WTC11 (cell line): ENCODE measurements at regions not wholly inside any gene's neighbourhood (a gene's known extent, or its start where the extent isn't known, plus 50 kb on each side); places are given as distances from the start of the nearest gene placed in this dataset.

Experiments
- ATAC-seq: fragments of 200-7000 bp; cut with Tn5 transposase; 2 replicates; pipeline ENCODE4 v1.10.0; 2021; ENCODE audit warnings: mild to moderate bottlenecking, moderate library complexity
- CTCF ChIA-PET: fragments of 300-600 bp; sonication (Branson Sonifier 250); formaldehyde crosslinking; loops from one replicate; lab custom pipeline; 2021; ENCODE audit warnings: antibody characterized with exemption; lab: Charles Lee
- POLR2A ChIA-PET: fragments of 350-600 bp; sonication (Branson Sonifier 250); formaldehyde crosslinking; loops from one replicate; lab custom pipeline; 2021; ENCODE audit warnings: antibody characterized with exemption; lab: Charles Lee
- DNase-seq: peaks from one replicate; pipeline ENCODE4 v3.0.0; 2021; ENCODE audit warnings: low spot score
- H3K27ac Mint-ChIP-seq: 2 replicates; pipeline ENCODE4 v1.8.0; 2021; ENCODE audit warnings: mixed read lengths
- H3K27me3 Mint-ChIP-seq: 2 replicates; pipeline ENCODE4 v1.8.0; 2021; ENCODE audit warnings: low read depth, mild to moderate bottlenecking, moderate library complexity, mixed read lengths
- H3K36me3 Mint-ChIP-seq: 2 replicates; pipeline ENCODE4 v1.8.0; 2021; ENCODE audit warnings: mixed read lengths
- H3K4me1 Mint-ChIP-seq: 2 replicates; pipeline ENCODE4 v1.8.0; 2022; ENCODE audit warnings: mixed read lengths
- H3K4me3 Mint-ChIP-seq: 2 replicates; pipeline ENCODE4 v1.8.0; 2021; ENCODE audit warnings: mild to moderate bottlenecking, moderate library complexity, mixed read lengths
- H3K9me3 Mint-ChIP-seq: 2 replicates; pipeline ENCODE4 v1.8.0; 2021; ENCODE audit warnings: mixed read lengths
- CBFB ChIP-seq: sonication (generic); formaldehyde crosslinking; IDR thresholded peaks from 2 replicates; pipeline ENCODE4 v1.8.1; 2022; ENCODE audit warnings: mild to moderate bottlenecking, low read depth, missing genetic modification reagents
- CREB1 ChIP-seq: sonication (generic); formaldehyde crosslinking; IDR thresholded peaks from 2 replicates; pipeline ENCODE4 v1.8.0; 2023; ENCODE audit warnings: mild to moderate bottlenecking, missing genetic modification reagents
- GABPB1 ChIP-seq: sonication (generic); formaldehyde crosslinking; IDR thresholded peaks from 2 replicates; pipeline ENCODE4 v1.8.1; 2023; ENCODE audit warnings: mild to moderate bottlenecking, missing genetic modification reagents
- GTF2I ChIP-seq: fragments of 250-450 bp; sonication (Bioruptor Pico); conservative IDR thresholded peaks from 2 replicates; pipeline ENCODE4 v1.4.0; 2021; ENCODE audit warnings: mild to moderate bottlenecking
- HMGA2 ChIP-seq: fragments of 250-450 bp; sonication (Bioruptor Pico); IDR thresholded peaks from 2 replicates; pipeline ENCODE4 v1.4.0; 2021; ENCODE audit warnings: mild to moderate bottlenecking, moderate library complexity
- JAZF1 ChIP-seq: fragments of 250-450 bp; sonication (Bioruptor Pico); IDR thresholded peaks from 2 replicates; pipeline ENCODE4 v1.9.0; 2021; ENCODE audit warnings: moderate library complexity, mild to moderate bottlenecking, inconsistent platforms
- MYBL2 ChIP-seq: sonication (generic); formaldehyde crosslinking; IDR thresholded peaks from 2 replicates; pipeline ENCODE4 v1.8.1; 2023; ENCODE audit warnings: mild to moderate bottlenecking, moderate library complexity, missing genetic modification reagents
- NR1H2 ChIP-seq: sonication (generic); formaldehyde crosslinking; IDR thresholded peaks from 2 replicates; pipeline ENCODE4 v1.9.0; 2021; ENCODE audit warnings: mild to moderate bottlenecking, moderate library complexity, missing genetic modification reagents
- OVOL2 ChIP-seq: fragments of 250-450 bp; sonication (Bioruptor Pico); IDR thresholded peaks from 2 replicates; pipeline ENCODE4 v1.9.0; 2021; ENCODE audit warnings: mild to moderate bottlenecking, borderline replicate concordance
- RELA ChIP-seq: sonication (generic); formaldehyde crosslinking; IDR thresholded peaks from 2 replicates; pipeline ENCODE4 v1.8.1; 2022; ENCODE audit warnings: missing genetic modification reagents, mild to moderate bottlenecking, borderline replicate concordance
- SMAD3 ChIP-seq: sonication (generic); formaldehyde crosslinking; IDR thresholded peaks from 2 replicates; pipeline ENCODE4 v1.8.0; 2022; ENCODE audit warnings: missing genetic modification reagents, mild to moderate bottlenecking, borderline replicate concordance
- TEAD4 ChIP-seq: sonication (generic); formaldehyde crosslinking; IDR thresholded peaks from 2 replicates; pipeline ENCODE4 v1.8.0; 2022; ENCODE audit warnings: mild to moderate bottlenecking, missing genetic modification reagents
- USF1 ChIP-seq: sonication (generic); formaldehyde crosslinking; IDR thresholded peaks from 2 replicates; pipeline ENCODE4 v1.8.0; 2022; ENCODE audit warnings: mild to moderate bottlenecking, missing genetic modification reagents
- ZNF138 ChIP-seq: sonication (generic); formaldehyde crosslinking; conservative IDR thresholded peaks from 2 replicates; pipeline ENCODE4 v1.8.1; 2022; ENCODE audit warnings: mild to moderate bottlenecking, moderate library complexity, missing genetic modification reagents
- ZNF219 ChIP-seq: sonication (generic); formaldehyde crosslinking; IDR thresholded peaks from 2 replicates; pipeline ENCODE4 v1.8.0; 2023; ENCODE audit warnings: missing genetic modification reagents, mild to moderate bottlenecking, borderline replicate concordance
- ZNF416 ChIP-seq: fragments of 250-450 bp; sonication (Bioruptor Pico); IDR thresholded peaks from 2 replicates; pipeline ENCODE4 v1.9.0; 2021; ENCODE audit warnings: mild to moderate bottlenecking, inconsistent platforms
- ZNF671 ChIP-seq: fragments of 250-450 bp; sonication (Bioruptor Pico); IDR thresholded peaks from 2 replicates; pipeline ENCODE4 v1.8.0; 2021; ENCODE audit warnings: mild to moderate bottlenecking
- TF ChIP-seq, protein P1 (sequence below): sonication (generic); formaldehyde crosslinking; IDR thresholded peaks from 2 replicates; pipeline ENCODE4 v1.8.0; 2023; ENCODE audit warnings: missing genetic modification reagents, mild to moderate bottlenecking, borderline replicate concordance
- TF ChIP-seq, protein P2 (sequence below): sonication (generic); formaldehyde crosslinking; IDR thresholded peaks from 2 replicates; pipeline ENCODE4 v1.8.1; 2023; ENCODE audit warnings: mild to moderate bottlenecking, missing genetic modification reagents, moderate library complexity
- TF ChIP-seq, protein P3 (sequence below): fragments of 250-450 bp; sonication (Bioruptor Pico); conservative IDR thresholded peaks from 2 replicates; pipeline ENCODE4 v1.9.0; 2021; ENCODE audit warnings: mild to moderate bottlenecking
- TF ChIP-seq, protein P4 (sequence below): sonication (generic); formaldehyde crosslinking; IDR thresholded peaks from 2 replicates; pipeline ENCODE4 v1.8.1; 2022; ENCODE audit warnings: mild to moderate bottlenecking, moderate library complexity, missing genetic modification reagents

GRCh38 chr7:112668561-112668960, 121.6 kb downstream of the TMEM168 start (continued):
- TF ChIP-seq USF1 (CRISPR knock-in tag), result no peak
- TF ChIP-seq ZNF219 (CRISPR knock-in tag), result no peak
- no peak for TF ChIP-seq ZNF671 (CRISPR knock-in tag)
- TF ChIP-seq CBFB (CRISPR knock-in tag), result no peak
- no peak for TF ChIP-seq ZNF416 (CRISPR knock-in tag)
- TF ChIP-seq, all 79 proteins: peak for 0

- no peak for ATAC-seq
- CTCF ChIA-PET, result no interaction called here
- DNase-seq, result no peak
- H3K4me3 Mint-ChIP-seq, result no peak overlapping the region
- POLR2A ChIA-PET, result no interaction called here
- peaks cover 25% of the 10 kb centered on the region for H3K4me1 Mint-ChIP-seq
- H3K36me3 Mint-ChIP-seq, result no peaks in the 10 kb centered on the region
- H3K9me3 Mint-ChIP-seq, result peaks cover 4% of the 10 kb centered on the region; the same call in 1 of the 2 replicates
- H3K27me3 Mint-ChIP-seq, result no peaks in the 10 kb centered on the region
- TF ChIP-seq HMGA2 (CRISPR knock-in tag), result no peak
- no peak for TF ChIP-seq OVOL2
- TF ChIP-seq SMAD3 (CRISPR knock-in tag), result no peak
- no peak for TF ChIP-seq JAZF1 (CRISPR knock-in tag)
- no peak for TF ChIP-seq MYBL2 (CRISPR knock-in tag)
- TF ChIP-seq RELA (CRISPR knock-in tag), result no peak
- TF ChIP-seq, protein P1, sequence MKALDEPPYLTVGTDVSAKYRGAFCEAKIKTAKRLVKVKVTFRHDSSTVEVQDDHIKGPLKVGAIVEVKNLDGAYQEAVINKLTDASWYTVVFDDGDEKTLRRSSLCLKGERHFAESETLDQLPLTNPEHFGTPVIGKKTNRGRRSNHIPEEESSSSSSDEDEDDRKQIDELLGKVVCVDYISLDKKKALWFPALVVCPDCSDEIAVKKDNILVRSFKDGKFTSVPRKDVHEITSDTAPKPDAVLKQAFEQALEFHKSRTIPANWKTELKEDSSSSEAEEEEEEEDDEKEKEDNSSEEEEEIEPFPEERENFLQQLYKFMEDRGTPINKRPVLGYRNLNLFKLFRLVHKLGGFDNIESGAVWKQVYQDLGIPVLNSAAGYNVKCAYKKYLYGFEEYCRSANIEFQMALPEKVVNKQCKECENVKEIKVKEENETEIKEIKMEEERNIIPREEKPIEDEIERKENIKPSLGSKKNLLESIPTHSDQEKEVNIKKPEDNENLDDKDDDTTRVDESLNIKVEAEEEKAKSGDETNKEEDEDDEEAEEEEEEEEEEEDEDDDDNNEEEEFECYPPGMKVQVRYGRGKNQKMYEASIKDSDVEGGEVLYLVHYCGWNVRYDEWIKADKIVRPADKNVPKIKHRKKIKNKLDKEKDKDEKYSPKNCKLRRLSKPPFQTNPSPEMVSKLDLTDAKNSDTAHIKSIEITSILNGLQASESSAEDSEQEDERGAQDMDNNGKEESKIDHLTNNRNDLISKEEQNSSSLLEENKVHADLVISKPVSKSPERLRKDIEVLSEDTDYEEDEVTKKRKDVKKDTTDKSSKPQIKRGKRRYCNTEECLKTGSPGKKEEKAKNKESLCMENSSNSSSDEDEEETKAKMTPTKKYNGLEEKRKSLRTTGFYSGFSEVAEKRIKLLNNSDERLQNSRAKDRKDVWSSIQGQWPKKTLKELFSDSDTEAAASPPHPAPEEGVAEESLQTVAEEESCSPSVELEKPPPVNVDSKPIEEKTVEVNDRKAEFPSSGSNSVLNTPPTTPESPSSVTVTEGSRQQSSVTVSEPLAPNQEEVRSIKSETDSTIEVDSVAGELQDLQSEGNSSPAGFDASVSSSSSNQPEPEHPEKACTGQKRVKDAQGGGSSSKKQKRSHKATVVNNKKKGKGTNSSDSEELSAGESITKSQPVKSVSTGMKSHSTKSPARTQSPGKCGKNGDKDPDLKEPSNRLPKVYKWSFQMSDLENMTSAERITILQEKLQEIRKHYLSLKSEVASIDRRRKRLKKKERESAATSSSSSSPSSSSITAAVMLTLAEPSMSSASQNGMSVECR (CRISPR knock-in tag), result no peak
- H3K27ac Mint-ChIP-seq, result no peak overlapping the region
These were observed 120.9 kb downstream of the TMEM168 start for GRCh38 chr7:112669306-112669705.

DNA sequence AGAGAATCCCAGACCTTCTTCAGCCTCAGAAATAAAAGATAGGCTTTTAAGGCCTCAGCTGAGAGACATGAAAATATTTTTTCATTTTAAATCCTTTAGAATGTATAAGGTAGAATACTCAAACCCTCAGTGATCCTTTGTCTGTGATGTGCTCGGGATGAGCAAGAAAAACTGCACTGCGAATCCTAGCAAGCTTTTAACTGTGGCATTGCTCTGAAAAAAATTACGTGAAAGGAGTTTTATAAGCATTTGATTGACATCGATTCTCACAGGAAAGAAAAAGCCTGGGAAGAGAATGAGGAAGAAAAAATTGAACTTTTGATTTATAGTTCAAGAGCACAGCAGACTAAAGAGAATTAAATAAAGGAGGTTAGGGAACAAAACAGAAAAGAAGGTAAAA, 120.0 kb downstream of the TMEM168 start:
- H3K4me1 Mint-ChIP-seq, result peaks cover 34% of the 10 kb centered on the region
- TF ChIP-seq USF1 (CRISPR knock-in tag), result no peak
- peaks cover 4% of the 10 kb centered on the region; the same call in 1 of the 2 replicates for H3K9me3 Mint-ChIP-seq
- no peaks in the 10 kb centered on the region for H3K36me3 Mint-ChIP-seq
- DNase-seq (no peak), ATAC-seq (no peak)
- ChIA-PET CTCF (no interaction called here), POLR2A (no interaction called here)
- no peak overlapping the region for H3K27ac Mint-ChIP-seq
- H3K4me3 Mint-ChIP-seq, result no peak overlapping the region
- H3K27me3 Mint-ChIP-seq, result no peaks in the 10 kb centered on the region

DNA sequence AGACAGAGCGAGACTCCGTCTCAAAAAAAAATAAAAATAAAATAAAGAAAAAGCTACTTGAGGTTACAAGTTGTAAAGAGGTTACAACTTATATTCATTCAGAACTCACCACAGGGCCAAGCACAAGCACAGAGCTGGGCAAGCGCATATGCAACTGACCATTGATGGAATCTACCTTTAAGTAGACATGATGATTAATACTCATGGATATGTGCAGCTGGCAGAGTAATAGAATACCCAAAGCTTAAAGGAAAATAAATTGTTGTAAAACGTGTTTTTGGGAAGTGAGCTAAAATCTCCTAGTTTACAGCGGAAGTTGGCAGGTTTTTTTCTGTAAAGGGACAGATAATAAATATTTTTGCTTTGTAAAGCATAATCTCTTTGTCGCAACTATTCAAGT, 111.6 kb downstream of the TMEM168 start:
- peaks cover 45% of the 10 kb centered on the region for H3K4me1 Mint-ChIP-seq
- ChIA-PET CTCF (interaction anchor here (2.1 kb wide), 1 partner anchor 190 kb away, joined by 5 read pairs; no protein-coding TSS in a partner anchor), POLR2A (no interaction called here)
- DNase-seq (no peak), ATAC-seq (no peak)
- H3K27ac Mint-ChIP-seq, result no peak overlapping the region
- no peaks in the 10 kb centered on the region for H3K36me3 Mint-ChIP-seq
- H3K4me3 Mint-ChIP-seq, result no peak overlapping the region
- H3K9me3 Mint-ChIP-seq, result no peaks in the 10 kb centered on the region
- TF ChIP-seq ZNF138 (CRISPR knock-in tag) (no peak), GTF2I (CRISPR knock-in tag) (no peak), NR1H2 (CRISPR knock-in tag) (no peak), CREB1 (CRISPR knock-in tag) (no peak), TEAD4 (CRISPR knock-in tag) (no peak), GABPB1 (CRISPR knock-in tag) (no peak)
- TF ChIP-seq, protein P2, sequence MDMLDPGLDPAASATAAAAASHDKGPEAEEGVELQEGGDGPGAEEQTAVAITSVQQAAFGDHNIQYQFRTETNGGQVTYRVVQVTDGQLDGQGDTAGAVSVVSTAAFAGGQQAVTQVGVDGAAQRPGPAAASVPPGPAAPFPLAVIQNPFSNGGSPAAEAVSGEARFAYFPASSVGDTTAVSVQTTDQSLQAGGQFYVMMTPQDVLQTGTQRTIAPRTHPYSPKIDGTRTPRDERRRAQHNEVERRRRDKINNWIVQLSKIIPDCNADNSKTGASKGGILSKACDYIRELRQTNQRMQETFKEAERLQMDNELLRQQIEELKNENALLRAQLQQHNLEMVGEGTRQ (CRISPR knock-in tag), result no peak
- TF ChIP-seq, protein P3, sequence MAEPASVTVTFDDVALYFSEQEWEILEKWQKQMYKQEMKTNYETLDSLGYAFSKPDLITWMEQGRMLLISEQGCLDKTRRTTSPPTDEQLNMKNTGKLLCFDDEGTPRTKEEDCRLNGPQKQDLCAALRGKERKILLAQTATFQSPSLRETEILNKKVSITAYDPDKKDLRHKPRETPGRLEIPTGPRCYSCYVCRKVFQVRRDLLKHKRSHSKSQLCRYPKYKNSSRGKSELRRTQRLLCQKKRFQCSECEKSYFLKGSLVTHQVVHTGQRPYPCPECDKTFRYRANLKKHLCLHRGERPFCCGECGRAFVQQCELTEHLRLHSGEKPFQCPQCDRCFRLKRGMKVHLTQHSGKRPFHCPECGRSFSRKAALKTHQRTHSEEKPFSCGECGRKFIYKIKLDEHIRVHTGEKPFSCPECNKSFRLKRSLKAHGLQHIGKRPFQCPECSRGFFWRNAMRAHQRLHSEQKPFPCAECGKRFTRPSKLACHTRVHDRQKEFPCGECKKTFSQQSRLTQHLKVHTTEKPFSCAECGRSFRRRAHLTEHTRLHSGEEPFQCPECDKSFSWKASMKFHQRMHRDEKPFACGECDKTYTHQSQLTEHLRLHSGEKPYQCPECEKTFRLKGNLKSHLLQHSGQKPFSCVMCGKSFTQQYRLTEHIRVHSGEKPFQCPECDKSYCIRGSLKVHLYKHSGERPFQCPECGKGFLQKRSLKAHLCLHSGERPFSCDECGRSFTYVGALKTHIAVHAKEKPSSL, result no peak
- TF ChIP-seq, protein P4, sequence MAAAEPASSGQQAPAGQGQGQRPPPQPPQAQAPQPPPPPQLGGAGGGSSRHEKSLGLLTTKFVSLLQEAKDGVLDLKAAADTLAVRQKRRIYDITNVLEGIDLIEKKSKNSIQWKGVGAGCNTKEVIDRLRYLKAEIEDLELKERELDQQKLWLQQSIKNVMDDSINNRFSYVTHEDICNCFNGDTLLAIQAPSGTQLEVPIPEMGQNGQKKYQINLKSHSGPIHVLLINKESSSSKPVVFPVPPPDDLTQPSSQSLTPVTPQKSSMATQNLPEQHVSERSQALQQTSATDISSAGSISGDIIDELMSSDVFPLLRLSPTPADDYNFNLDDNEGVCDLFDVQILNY (CRISPR knock-in tag), result no peak
- no peaks in the 10 kb centered on the region for H3K27me3 Mint-ChIP-seq
